ENCODE measurements at regions not wholly inside any gene's neighbourhood (a gene's known extent, or its start where the extent isn't known, plus 50 kb on each side); places are given as distances from the start of the nearest gene placed in this dataset.
A peak's percentile ranks its signal among the peaks of the same experiment; 100 is the strongest.
"Not testable (repeated sequence)": the region's sequence is repeated elsewhere in the genome, so short reads cannot be mapped to it uniquely, and the experiment has no call there.

GRCh38 chr1:58190267-58190988 lies 356.1 kb downstream of the OMA1 start:
- DNase-seq (ENCODE audit: low spot score), result no peak

DNA sequence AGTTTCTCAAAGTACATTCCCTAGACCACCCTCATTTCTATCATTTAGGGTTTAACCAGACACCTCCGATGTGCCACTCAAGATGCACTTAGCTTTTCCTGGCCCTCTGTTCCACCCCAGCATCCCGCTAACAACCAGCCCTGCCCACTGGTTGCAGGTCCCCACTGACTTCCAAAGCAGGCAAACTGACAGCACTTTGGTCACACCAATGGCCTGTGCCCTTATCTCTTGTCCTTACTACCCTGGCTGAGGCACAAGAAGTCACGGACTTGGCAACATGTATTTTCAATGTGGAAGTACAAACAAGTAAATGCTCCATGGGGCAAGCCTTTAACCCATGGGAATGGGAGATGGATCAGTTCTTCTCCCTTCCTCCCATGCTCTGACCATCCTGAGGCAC lies 357.1 kb downstream of the OMA1 start:
- no peak for DNase-seq (ENCODE audit: low spot score)

DNA sequence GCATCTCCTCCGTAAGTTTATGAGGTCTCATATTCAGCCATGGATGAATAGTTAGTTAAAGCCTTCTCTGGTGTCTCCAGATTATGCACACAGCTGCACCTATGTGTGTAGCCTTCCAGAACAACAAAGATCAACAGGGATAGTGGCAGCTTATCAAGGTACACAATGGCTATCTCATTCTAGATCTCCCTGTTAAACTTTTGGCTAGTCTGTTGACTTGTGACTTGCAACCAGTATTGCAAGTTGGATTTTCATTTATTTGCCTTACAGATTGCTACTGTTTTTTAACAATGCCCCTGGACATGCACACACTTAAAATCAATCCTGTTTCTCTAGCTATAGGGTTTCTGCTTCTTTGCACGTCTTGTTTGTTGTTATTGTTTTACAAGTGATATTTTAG lies 363.2 kb downstream of the OMA1 start:
- DNase-seq (ENCODE audit: low spot score), result no peak

- DNase-seq (ENCODE audit: low spot score), result no peak
Observed at GRCh38 chr1:58180537-58180936, 366.0 kb downstream of the OMA1 start.

GRCh38 chr1:58169160-58169559 lies 377.4 kb downstream of the OMA1 start:
- not testable (repeated sequence) for DNase-seq (ENCODE audit: low spot score)

- DNase-seq (ENCODE audit: low spot score), result not testable (repeated sequence)
Observed at GRCh38 chr1:58167131-58167530, 379.4 kb downstream of the OMA1 start.

GRCh38 chr1:58166417-58166816 lies 380.1 kb downstream of the OMA1 start:
- no peak for DNase-seq (ENCODE audit: low spot score)

DNA sequence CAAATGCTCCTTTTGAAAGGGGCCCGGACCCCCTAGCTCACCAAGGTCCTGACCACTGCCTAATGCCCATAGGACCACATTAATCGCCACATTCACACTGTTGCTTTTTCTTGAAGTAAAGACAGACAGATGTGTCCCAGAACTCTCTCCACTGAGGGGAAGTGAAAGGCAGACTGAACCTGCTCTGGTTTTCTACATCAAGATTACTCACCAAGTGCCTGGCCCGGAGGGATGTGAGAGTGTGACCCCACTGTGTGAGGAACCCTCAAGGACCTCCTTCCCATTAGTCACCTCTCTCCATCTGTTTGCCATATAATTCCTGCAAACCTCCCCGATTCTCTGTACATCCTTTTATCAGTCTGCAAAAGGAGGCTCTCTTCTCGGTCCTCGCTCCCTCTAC lies 381.5 kb downstream of the OMA1 start:
- no peak for DNase-seq (ENCODE audit: low spot score)

DNA sequence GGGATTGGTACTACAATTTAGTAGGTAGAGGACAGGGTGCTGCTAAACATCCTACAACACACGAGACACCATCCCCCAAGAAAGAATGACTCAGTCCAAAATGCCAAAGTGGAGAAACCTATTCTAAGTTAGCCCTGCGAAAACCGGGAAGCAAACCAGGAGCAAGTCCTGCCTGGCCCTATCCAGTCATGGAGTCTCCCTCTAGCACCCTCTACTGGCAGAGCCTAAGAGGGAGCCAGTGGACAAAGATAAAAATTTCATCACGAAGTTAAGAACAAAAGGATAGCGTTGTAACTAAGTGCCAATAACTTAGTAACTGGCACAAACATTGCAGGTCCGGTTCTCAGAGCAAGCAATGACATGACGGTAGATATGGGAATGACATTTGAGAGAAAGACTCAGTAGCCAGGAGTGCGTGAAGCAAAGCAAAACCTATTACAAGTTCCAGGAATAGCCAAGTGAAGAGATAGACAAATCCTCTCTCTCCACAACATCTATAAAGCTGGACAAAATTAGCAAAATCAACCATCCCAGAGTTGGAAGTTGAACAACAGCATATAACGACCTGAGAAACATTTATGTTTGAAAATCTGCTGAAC lies 383.5 kb downstream of the OMA1 start:
- DNase-seq (ENCODE audit: low spot score), result peak; percentile 14

DNA sequence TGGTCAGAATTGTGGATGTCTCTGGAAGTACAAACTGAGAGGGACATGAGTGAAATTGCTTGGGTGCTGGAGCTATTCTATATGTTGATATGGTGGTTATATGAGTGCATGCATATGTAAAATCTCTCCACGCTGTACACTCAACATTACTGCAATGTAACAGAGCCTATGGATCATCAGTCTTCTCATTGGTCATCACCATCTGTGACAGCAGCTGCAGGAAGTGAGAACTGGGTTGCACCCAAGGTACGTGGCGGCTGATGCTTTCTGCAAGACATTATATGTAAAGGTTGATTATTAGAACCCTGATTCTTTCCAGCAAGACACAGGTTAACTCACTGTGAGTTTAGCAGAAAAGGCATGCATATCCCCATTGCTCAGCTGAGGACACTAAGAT lies 387.1 kb downstream of the OMA1 start:
- DNase-seq (ENCODE audit: low spot score), result no peak

GRCh38 chr1:58158506-58159433 lies 387.8 kb downstream of the OMA1 start:
- DNase-seq (ENCODE audit: low spot score), result no peak

DNA sequence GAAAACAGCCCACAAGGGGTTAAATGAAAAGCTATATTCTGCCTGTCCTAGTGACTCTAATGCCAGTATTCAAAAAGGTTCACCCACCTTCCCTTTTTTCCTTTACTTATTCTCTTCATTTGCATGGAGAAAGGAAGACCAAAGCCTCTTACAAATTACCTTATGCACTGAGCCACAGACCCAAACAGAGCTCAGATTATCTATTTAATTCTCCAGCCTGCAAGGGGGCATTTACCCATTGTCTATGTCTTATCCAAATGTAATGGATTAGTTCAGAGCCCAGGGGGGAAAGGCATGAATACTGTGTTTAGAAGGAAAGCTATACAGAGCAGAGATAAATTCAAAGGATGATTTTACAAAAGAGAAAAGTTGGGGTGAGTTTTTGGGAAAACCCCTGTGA lies 388.5 kb downstream of the OMA1 start:
- no peak for DNase-seq (ENCODE audit: low spot score)

GRCh38 chr1:58157256-58157655 lies 389.3 kb downstream of the OMA1 start:
- no peak for DNase-seq (ENCODE audit: low spot score)

DNA sequence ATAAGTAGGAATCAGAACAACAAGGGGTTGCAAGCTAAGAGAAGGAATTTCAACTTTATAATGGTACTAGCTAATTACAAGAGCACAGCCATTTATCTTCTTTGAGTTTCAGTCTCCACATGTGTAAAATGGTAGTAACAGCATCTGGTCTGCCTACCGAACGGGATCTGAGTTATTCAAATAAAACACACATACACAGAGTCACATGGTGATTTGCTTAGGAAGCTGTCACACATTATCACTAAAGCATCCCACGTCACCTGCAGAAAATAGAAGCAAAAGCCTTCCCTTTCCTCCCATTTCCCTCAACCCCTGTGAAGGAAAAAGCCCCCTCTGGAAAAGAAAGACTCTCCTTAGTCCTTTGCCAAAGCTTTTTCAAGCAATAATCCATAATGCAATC lies 389.7 kb downstream of the OMA1 start:
- DNase-seq (ENCODE audit: low spot score), result no peak

DNA sequence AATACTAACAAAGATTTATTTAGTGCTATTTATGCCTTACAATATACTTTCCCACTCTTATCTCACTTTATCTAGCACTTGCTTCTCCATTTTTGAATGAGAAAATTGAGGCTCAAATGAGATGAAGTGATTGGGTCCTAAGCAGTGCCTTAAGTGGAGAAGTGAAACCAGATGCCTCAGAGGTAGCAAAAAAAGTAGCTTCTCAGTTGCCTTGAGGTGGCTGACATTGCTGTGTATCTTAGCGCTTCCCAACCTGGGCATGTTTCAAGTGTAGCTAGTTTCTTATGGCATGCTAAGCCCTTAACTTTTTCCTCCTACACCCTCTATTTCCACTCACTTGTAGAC lies 390.4 kb downstream of the OMA1 start:
- DNase-seq (ENCODE audit: low spot score), result no peak

DNA sequence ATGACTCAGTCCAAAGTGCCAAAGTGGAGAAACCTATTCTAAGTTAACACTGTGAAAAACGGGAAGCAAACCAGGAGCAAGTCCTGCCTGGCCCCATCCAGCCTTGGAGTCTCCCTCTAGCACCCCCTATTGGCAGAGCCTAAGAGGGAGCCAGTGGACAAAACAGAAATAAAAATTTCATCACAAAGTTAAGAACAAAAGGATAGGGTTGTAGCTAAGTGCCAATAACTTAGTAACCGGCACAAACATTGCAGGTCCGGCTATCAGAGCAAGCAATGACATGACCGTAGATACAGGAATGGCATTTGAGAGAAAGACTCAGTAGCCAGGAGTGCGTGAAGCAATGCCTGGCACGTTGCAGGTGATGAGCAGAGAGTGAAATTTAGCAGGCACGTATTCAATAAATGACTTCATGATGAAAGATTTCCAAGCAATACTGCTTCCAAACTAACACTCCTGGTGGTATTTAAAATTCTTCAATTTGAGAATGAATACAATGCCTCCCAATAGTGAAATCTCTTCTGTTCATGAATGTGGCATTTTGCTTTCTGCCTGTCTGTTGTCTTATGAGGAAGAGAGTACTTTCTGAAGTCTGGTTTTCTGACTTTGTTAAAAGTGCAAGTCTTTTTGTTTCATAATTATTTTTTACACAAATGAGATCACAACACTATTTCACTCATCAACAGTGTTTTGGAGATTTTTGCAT lies 391.0 kb downstream of the OMA1 start:
- no peak for DNase-seq (ENCODE audit: low spot score)

DNA sequence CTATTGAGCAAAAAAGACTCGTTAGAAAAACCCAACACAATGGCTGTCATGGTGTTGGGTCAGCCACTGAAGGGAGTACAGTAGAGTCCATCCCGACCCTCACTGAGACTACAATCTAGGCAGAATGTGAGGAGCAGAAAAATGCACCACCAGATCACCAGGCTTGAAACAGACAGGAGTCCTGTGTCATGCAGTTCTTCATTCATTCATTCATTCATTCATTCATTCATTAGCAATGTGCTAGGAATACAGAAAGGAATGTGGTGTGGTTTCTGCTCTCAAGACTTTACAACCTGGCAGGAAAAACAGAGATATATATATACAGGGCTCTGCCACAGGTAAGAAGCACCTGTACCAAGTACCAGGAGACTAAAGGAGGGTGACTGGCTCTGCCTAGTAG lies 392.3 kb downstream of the OMA1 start:
- no peak for DNase-seq (ENCODE audit: low spot score)

DNA sequence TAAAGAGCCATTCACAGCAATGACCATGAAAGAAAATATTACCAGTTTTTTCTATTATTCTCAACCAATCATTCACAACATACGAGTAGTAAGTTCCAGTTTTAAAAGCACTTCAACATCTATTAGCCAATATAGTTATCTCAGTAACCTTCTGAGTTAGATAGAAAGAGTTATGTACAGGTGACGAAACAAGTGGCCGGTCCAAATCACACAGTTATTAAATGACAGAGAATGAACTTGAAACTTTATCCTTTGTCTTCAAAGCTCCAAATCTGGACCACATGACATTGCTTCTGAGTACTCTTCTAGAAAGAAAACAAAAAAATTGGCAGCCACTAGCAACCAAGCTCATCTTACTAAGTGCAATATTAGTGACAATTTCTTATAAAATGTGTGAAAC lies 393.8 kb downstream of the OMA1 start:
- no peak for DNase-seq (ENCODE audit: low spot score)

DNA sequence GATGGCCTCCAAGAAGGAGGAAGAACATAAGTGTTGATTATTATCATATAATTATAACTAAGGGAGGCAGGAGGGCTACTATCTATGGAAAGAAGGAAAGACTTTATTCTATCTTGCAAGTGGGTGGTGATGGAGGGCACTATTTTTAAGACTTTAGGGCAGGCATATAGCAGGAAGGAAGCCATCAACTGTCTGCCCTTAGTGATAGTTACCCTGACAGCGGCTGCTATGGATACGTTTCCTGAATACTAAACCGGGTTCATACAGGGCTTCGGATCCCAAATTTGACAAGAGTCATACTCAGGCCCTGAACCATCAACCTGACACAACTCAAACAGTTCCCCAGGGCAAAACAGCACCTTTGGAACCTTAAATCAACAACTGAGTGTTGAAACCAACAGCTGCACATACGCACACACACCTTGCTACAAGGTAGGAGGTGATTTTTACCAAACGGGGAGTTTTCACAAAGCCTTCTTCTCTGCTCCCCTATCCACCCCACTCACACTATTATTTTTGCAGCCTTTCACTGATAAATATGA lies 397.2 kb downstream of the OMA1 start:
- DNase-seq (ENCODE audit: low spot score), result no peak

DNA sequence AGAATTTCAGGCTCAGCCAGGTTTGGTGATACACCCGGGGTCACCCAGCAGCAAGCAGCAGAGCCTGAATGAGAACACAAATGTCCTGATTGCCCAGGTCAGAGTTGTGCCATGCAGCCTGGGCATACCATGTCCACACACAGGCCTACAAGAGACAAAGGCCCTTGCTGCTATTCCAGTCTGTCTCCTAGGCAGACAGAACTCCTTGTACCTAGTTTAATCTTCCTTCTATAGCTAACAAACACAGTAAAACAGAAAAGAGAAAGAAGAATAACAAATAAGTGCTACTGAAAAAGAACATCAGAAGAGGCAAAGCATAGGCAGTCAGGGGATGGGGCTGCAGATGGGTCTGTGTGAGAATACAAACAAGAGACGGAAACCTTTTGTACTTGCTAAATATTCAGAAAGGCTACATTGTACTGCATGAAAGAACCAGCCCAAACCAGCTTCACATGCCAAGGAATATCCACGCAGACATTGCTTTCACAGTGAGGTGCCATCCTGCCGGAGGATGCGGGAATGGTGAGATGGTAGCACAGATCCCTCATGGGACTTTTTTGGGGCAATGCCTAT lies 401.7 kb downstream of the OMA1 start:
- no peak for DNase-seq (ENCODE audit: low spot score)

GRCh38 chr1:58143972-58144697 lies 402.4 kb downstream of the OMA1 start:
- no peak for DNase-seq (ENCODE audit: low spot score)
